Lower leg skin (tissue), 3 donors: ENCODE measurements at regions not wholly inside any gene's neighbourhood (a gene's known extent, or its start where the extent isn't known, plus 50 kb on each side); places are given as distances from the start of the nearest gene placed in this dataset.

Experiments
- POLR2A ChIP-seq, 2 donors: fragments of 450-650 bp; IDR thresholded peaks; one replicate each; pipeline ENCODE4 v1.6.1; 2016 to 2017; ENCODE audit warnings: antibody characterized with exemption in 2 of 2, mild to moderate bottlenecking in 1 of 2, moderate library complexity in 1 of 2
- TF ChIP-seq, protein P1 (sequence below), 3 donors: fragments of 450-650 bp; IDR thresholded peaks; one replicate each; pipeline ENCODE4 v1.5.1; 2016; ENCODE audit warnings: antibody characterized with exemption in 3 of 3, mild to moderate bottlenecking in 3 of 3, moderate library complexity in 2 of 3

DNA sequence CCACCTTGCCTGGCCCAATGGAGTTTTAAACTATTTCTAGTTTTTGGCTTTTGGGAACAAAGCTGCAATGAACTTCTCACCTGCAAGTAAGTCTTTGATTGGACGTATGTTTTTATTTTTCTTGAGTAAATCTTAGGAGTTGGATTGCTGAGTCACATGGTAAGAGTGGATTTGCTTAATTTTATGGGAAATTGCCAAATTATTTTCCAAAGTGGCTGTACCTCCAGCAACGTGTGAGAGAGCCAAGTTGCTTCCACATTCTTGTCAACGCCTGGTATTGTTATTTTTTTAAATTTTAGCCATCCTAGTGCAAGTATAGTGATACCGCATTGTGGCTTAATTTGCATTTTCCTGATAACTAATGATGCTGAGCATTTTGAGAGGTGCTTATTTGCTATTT, 136.6 kb downstream of the LMNTD1 start:
- TF ChIP-seq, protein P1, sequence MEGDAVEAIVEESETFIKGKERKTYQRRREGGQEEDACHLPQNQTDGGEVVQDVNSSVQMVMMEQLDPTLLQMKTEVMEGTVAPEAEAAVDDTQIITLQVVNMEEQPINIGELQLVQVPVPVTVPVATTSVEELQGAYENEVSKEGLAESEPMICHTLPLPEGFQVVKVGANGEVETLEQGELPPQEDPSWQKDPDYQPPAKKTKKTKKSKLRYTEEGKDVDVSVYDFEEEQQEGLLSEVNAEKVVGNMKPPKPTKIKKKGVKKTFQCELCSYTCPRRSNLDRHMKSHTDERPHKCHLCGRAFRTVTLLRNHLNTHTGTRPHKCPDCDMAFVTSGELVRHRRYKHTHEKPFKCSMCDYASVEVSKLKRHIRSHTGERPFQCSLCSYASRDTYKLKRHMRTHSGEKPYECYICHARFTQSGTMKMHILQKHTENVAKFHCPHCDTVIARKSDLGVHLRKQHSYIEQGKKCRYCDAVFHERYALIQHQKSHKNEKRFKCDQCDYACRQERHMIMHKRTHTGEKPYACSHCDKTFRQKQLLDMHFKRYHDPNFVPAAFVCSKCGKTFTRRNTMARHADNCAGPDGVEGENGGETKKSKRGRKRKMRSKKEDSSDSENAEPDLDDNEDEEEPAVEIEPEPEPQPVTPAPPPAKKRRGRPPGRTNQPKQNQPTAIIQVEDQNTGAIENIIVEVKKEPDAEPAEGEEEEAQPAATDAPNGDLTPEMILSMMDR (IDR thresholded peaks at IDR 0.05), result no peak
- TF ChIP-seq POLR2A (IDR thresholded peaks at IDR 0.05), result no peak
